ENCODE measurements at regions not wholly inside any gene's neighbourhood (a gene's known extent, or its start where the extent isn't known, plus 50 kb on each side); places are given as distances from the start of the nearest gene placed in this dataset.

DNA sequence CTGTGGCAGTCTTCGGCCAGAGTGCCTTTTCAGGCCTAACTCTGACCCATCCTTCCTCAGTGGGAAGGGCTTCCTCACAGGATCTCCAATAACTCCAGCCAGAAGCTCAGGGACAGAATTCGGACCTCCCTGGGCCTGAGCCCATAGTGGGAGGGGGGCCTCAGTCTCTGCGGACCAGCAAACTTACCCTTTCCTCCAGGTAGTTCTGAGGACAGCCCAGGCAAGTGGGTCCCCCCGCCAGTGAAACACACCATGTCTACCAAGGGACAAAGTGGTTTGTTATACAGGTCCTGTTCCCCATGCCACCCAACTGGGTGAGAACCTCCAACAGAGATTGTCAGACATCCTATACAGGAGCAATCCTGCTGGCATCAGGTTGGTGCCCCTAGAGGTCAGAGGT lies 350.4 kb downstream of the RAB28 start:
- no peak for DNase-seq (ENCODE audit: low read depth in 2 of 2, low spot score in 1 of 2)

DNA sequence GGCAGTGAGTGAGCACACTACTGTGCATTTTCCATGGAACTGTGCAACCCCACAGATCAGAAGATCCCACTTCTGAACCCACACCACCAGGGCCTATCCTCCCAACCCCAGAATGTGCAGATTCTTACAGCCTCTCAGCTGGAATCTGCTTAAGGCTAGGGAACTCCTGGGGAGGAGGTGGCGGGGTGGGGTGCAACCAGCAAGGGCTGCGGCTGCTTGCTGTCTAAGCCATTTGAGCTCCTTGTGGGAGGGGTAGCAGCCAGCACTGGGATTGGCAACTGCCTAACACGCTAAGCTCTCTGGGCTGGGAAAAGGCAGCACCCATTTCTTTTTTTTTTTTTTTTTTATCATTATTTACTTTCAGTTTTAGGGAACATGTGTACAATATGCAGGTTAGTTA lies 353.3 kb downstream of the RAB28 start:
- no peak for DNase-seq (ENCODE audit: low read depth in 2 of 2, low spot score in 1 of 2)

DNA sequence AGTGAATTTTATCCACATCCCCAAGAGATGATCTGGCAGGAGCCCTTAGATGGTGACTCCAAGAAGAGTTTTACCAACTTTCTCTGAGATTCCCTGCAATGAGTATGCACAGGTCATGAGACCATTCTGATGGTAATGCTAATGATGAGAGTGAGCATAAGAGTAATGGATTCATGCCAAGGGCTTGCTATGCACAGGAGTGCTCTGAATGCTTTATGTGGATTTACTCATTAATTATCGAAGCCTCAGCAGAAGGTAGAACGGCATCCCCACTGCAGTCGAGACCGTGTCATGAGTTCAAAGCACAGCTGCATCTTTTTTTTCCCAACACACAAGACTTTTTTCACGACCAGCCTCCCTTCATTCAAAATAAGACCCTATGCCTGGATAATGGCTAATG lies 355.0 kb downstream of the RAB28 start:
- DNase-seq (ENCODE audit: low read depth in 2 of 2, low spot score in 1 of 2): no peak

GRCh38 chr4:13126976-13127910 lies 356.9 kb downstream of the RAB28 start:
- no peak for DNase-seq (ENCODE audit: low read depth in 2 of 2, low spot score in 1 of 2)

DNA sequence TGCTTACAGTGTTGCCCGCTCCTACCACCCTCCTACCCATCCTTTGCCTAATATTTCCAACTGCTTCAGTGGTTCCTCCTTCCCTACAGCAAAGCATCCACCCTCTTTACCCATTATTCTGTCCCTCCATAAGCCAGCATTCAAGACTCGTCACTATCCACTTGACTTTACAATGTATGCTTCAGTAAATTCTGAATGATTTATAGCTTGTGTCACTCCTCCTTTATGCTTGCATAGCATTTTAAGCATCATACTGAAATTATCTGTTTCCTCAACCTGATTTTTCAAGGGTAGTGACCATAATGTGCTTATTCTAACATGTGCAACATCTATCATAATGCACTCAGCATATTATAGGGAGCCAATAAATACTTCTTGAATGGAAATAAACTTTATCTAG lies 365.5 kb downstream of the RAB28 start:
- DNase-seq (ENCODE audit: low read depth in 2 of 2, low spot score in 1 of 2): no peak

DNA sequence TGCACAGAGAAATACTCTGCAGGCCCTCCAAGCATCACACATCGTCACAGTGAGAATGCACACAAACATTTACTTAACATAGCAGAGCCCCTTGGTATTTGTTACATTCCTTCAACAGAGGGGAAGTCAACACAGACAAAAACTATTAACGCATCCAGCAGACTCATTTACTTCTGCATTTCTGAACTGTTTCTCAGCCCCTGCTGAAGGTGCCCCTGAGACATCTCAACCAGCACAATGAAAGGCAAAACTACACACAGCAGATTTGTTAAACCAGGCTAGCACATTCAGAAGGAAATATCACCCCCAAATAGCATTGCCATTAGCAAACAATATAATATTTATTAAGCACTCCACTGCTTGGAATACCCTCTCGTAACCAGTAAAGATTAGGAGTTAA lies 367.0 kb downstream of the RAB28 start:
- no peak for DNase-seq (ENCODE audit: low read depth in 2 of 2, low spot score in 1 of 2)

- no peak for DNase-seq (ENCODE audit: low read depth in 2 of 2, low spot score in 1 of 2)
These were observed 372.1 kb downstream of the RAB28 start for GRCh38 chr4:13112030-13112429.

- DNase-seq (ENCODE audit: low read depth in 2 of 2, low spot score in 1 of 2): no peak
These were observed 374.6 kb downstream of the RAB28 start for GRCh38 chr4:13109536-13109935.

DNA sequence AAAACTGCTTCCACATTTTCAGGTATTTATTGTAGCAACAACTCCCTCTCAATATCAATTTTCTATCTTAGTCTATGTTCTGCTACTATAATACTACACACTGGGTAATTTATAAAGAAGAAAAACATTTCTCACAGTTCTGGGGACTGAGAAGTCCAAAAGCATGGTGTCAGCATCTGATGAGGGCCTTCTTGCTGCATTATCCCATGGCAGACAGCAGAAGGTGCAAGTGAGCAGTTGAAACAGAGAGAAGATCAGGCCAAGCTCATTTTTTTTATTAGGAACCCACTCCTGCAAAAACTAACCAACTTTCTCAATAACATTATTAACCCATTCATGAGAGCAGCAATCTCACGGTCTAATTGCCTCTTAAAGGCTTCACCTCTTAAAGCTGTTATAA lies 376.0 kb downstream of the RAB28 start:
- DNase-seq (ENCODE audit: low read depth in 2 of 2, low spot score in 1 of 2): no peak

GRCh38 chr4:13103382-13104015 lies 380.6 kb downstream of the RAB28 start:
- no peak for DNase-seq (ENCODE audit: low read depth in 2 of 2, low spot score in 1 of 2)

DNA sequence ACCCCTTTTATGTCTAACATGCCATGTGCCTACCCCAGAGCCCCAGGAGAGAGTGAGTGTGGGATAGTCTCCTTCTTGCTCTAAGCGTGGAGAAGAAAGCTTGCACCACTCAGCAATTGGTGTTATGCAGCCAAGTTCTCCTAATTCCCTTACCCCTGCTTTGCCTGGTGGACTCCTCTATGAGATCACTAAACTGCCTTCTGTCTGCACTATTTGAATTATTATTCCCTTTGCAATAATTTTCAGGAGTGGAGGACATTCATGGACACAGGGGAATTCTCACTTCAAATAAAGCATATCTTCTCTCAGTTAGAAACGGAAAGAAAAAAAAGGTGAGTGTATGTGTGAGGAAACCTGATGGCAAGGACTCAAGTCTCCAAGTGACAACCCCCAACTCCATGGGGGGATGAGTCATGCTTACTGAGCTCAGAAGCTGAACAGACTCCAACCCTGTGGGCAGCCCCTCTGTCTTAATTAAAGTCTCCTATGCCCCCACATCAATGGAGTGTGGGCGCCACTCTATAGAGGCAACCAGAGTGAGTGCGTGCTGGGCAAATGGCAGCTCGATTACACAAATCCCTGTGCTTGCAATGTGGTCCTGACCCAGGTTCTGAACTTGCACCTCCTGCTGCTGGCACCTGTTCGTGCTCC lies 381.9 kb downstream of the RAB28 start:
- DNase-seq (ENCODE audit: low read depth in 2 of 2, low spot score in 1 of 2): no peak

GRCh38 chr4:13097971-13098370 lies 386.2 kb downstream of the RAB28 start:
- no peak for DNase-seq (ENCODE audit: low read depth in 2 of 2, low spot score in 1 of 2)

GRCh38 chr4:13095722-13096121 lies 388.4 kb downstream of the RAB28 start:
- DNase-seq (ENCODE audit: low read depth in 2 of 2, low spot score in 1 of 2): no peak

DNA sequence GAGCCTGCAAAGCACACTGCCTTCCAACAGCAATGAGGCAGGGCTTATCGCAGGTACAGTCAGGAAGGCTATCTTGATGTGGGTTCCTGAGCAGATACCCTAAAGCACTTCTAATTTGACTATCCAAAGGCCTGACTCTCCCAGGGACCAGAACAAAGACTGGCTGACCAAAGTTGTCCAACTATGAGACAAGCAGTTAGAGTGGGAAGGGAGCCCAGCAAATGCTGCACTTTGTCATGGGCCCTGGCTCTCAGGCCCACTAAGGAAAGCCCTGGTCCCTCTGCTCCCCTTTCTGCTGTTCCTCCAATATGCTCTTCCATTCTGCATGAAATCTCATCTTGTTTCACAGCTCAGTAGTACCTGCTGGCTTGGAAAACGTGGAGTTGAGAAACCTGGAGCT lies 391.0 kb downstream of the RAB28 start:
- DNase-seq (ENCODE audit: low read depth in 2 of 2, low spot score in 1 of 2): no peak

- no peak for DNase-seq (ENCODE audit: low read depth in 2 of 2, low spot score in 1 of 2)
These were observed 391.4 kb downstream of the RAB28 start for GRCh38 chr4:13092702-13093101.

GRCh38 chr4:13089659-13089998 lies 394.5 kb downstream of the RAB28 start:
- DNase-seq (ENCODE audit: low read depth in 2 of 2, low spot score in 1 of 2): no peak

- no peak for DNase-seq (ENCODE audit: low read depth in 2 of 2, low spot score in 1 of 2)
These were observed 395.1 kb downstream of the RAB28 start for GRCh38 chr4:13088726-13089658.

DNA sequence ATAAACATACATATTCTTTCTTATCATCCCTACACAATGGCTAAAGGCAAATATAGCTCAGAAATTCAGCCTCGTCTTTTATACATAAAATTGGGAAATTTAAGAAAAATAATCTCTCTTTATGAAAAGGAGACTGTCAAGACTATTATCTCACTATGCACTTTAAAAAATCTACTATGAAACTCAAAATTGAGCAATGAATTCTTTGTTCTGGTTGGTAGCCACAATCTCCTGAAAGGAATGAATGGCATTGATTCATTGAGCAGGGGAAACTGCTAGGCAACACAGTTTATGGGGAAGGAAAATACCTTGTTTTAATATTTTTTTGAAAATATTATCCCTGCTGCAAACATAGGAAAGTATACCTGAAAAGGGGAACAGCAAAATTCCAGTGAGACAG lies 397.1 kb downstream of the RAB28 start:
- no peak for DNase-seq (ENCODE audit: low read depth in 2 of 2, low spot score in 1 of 2)

DNA sequence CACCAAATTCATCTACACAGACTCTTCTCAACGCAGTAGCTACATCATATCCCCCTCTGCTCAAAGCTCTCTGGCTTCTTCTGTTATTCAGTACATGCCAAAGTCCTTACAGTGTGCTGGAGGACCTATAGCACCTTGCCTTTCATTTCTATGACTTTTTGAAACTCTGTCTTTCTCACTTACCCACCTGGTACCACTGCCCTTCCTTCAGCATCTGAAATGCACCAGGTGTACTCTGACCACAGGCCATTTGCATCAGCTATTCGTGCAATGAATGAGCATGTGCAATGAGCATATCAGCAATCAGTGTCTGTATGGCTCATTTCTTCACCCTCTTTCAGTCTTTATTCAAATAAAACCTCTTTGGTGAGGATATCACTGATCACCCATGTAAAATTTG lies 399.9 kb downstream of the RAB28 start:
- no peak for DNase-seq (ENCODE audit: low read depth in 2 of 2, low spot score in 1 of 2)

GRCh38 chr4:13081830-13082229 lies 402.3 kb downstream of the RAB28 start:
- DNase-seq (ENCODE audit: low read depth in 2 of 2, low spot score in 1 of 2): no peak

- no peak for DNase-seq (ENCODE audit: low read depth in 2 of 2, low spot score in 1 of 2)
These were observed 417.1 kb downstream of the RAB28 start for GRCh38 chr4:13067077-13067476.

All from stimulated activated CD8-positive, alpha-beta memory T cell treated with anti-CD3 and anti-CD28 coated beads, Interleukin-4, amount 100 ng/mL, for 4 hours (primary cell).